HepG2 (cell line): ENCODE measurements at regions not wholly inside any gene's neighbourhood (a gene's known extent, or its start where the extent isn't known, plus 50 kb on each side); places are given as distances from the start of the nearest gene placed in this dataset.

Source experiments
- ARID2 ChIP-seq: sonication (generic); formaldehyde crosslinking; IDR thresholded peaks from 2 replicates; pipeline ENCODE4 v1.8.1; 2022; ENCODE audit warnings: mild to moderate bottlenecking, missing genetic modification reagents, borderline replicate concordance
- FOSL2 ChIP-seq: sonication (generic); formaldehyde crosslinking; IDR thresholded peaks from 2 replicates; pipeline ENCODE4 v1.4.0; 2020; ENCODE audit warnings: missing genetic modification reagents
- HNRNPUL1 ChIP-seq: fragments of 200-400 bp; formaldehyde crosslinking; IDR thresholded peaks from 2 replicates; pipeline ENCODE4 v1.6.1; 2017; ENCODE audit warnings: low read depth, mild to moderate bottlenecking, low read length, moderate library complexity
- HOXA5 ChIP-seq: sonication (generic); formaldehyde crosslinking; IDR thresholded peaks from 2 replicates; pipeline ENCODE4 v1.4.0; 2020; ENCODE audit warnings: missing genetic modification reagents
- IKZF1 ChIP-seq: fragments of 450-650 bp; IDR thresholded peaks from 2 replicates; pipeline ENCODE4 v1.7.1; 2016
- KDM5A ChIP-seq: fragments of 200-600 bp; sonication (generic); IDR thresholded peaks from 2 replicates; pipeline ENCODE4 v1.7.0; 2018; ENCODE audit warnings: antibody characterized with exemption, mild to moderate bottlenecking, low read length, borderline replicate concordance
- KMT2A ChIP-seq: sonication (generic); formaldehyde crosslinking; IDR thresholded peaks from 2 replicates; pipeline ENCODE4 v1.4.0; 2020; ENCODE audit warnings: missing genetic modification reagents
- NFE2 ChIP-seq: sonication (generic); formaldehyde crosslinking; IDR thresholded peaks from 2 replicates; pipeline ENCODE4 v1.4.0; 2020; ENCODE audit warnings: missing genetic modification reagents
- PAF1 ChIP-seq: IDR thresholded peaks from 2 replicates; pipeline ENCODE4 v1.6.1; 2016; ENCODE audit warnings: missing genetic modification reagents, missing compliant biosample characterization
- SMAD1 ChIP-seq: sonication (generic); formaldehyde crosslinking; IDR thresholded peaks from 2 replicates; pipeline ENCODE4 v1.4.0; 2020; ENCODE audit warnings: missing genetic modification reagents, low read depth, mild to moderate bottlenecking, borderline replicate concordance
- TEAD3 ChIP-seq: optimal IDR thresholded peaks from 2 replicates; pipeline ENCODE3; 2016; ENCODE audit warnings: borderline replicate concordance
- ZNF17 ChIP-seq: sonication (generic); formaldehyde crosslinking; IDR thresholded peaks from 2 replicates; pipeline ENCODE4 v1.5.0; 2020; ENCODE audit warnings: mild to moderate bottlenecking, missing genetic modification reagents
- ZNF414 ChIP-seq: sonication (generic); formaldehyde crosslinking; IDR thresholded peaks from 2 replicates; pipeline ENCODE4 v1.5.0; 2020; ENCODE audit warnings: missing genetic modification reagents
- ZNF609 ChIP-seq: sonication (generic); formaldehyde crosslinking; IDR thresholded peaks from 2 replicates; pipeline ENCODE4 v1.4.0; 2020; ENCODE audit warnings: mild to moderate bottlenecking, missing genetic modification reagents, borderline replicate concordance
- ZNF788 ChIP-seq: sonication (generic); formaldehyde crosslinking; IDR thresholded peaks from 2 replicates; pipeline ENCODE4 v1.5.0; 2020; ENCODE audit warnings: mild to moderate bottlenecking, missing genetic modification reagents, borderline replicate concordance
- TF ChIP-seq, protein P1 (sequence below): IDR thresholded peaks from 2 replicates; pipeline ENCODE4 v1.6.1; 2018; ENCODE audit warnings: missing genetic modification reagents, mild to moderate bottlenecking, missing compliant biosample characterization
- TF ChIP-seq, protein P2 (sequence below): sonication (generic); formaldehyde crosslinking; IDR thresholded peaks from 2 replicates; pipeline ENCODE4 v1.5.0; 2020; ENCODE audit warnings: mild to moderate bottlenecking, missing genetic modification reagents, borderline replicate concordance

DNA sequence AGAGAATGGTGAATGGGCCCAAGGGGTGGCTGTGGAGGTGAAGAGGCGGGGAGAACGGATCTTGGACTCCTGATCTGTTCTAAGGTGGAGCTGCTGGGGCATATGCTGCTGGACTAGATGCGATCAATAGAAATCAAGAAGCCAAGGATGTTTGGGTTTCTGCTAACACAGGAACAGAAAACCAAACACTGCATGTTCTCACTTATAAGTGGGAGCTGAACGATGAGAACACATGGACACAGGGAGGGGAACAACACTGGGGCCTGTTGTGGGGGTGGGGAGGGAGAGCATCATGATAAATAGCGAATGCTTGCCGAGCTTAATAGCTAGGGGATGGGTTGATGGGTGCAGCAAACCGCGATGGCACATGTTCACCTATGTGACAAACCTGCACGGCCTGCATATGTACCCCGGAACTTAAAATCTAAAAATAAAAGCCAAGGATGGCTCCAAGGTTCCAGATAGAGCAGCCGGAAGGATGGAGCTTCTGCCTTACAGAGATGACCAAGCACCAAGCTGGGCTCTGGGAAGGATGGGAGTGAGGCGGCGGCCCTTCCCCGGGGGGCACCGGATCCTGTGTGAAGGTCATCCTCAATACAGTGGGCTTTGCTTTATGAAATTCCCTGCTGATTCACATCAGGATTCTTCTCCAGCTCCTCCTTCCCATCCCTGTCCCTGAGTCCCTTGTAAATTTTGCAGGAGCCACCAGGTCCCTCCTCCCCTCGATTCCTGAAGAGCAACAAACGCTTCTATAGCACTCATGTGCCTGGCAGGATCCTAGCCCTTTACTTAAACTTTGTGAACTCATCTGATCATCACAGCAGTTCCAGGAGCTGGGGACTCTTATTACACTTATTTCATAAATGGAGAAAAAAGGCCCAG is 109.2 kb upstream of the PTPN1 start (continued):
- TF ChIP-seq ZNF414 (CRISPR knock-in tag) (peak; percentile 65; the same call in 1 of the 2 replicates), ZNF609 (CRISPR knock-in tag) (no peak), ARID2 (CRISPR knock-in tag) (no peak), PAF1 (CRISPR knock-in tag) (no peak), HOXA5 (CRISPR knock-in tag) (0 out of 2 replicates have a peak, but pooled peaks have one; percentile 17), HNRNPUL1 (no peak), FOSL2 (CRISPR knock-in tag) (no peak), ZNF17 (CRISPR knock-in tag) (no peak), KMT2A (CRISPR knock-in tag) (no peak), ZNF788 (CRISPR knock-in tag) (peak; percentile 4; the same call in 1 of the 2 replicates), SMAD1 (CRISPR knock-in tag) (0 out of 2 replicates have a peak, but pooled peaks have one; percentile 12), TEAD3 (CRISPR knock-in tag) (no peak), NFE2 (CRISPR knock-in tag) (no peak; the same call in 1 of the 2 replicates), KDM5A (no peak), IKZF1 (no peak)
- TF ChIP-seq, protein P1, sequence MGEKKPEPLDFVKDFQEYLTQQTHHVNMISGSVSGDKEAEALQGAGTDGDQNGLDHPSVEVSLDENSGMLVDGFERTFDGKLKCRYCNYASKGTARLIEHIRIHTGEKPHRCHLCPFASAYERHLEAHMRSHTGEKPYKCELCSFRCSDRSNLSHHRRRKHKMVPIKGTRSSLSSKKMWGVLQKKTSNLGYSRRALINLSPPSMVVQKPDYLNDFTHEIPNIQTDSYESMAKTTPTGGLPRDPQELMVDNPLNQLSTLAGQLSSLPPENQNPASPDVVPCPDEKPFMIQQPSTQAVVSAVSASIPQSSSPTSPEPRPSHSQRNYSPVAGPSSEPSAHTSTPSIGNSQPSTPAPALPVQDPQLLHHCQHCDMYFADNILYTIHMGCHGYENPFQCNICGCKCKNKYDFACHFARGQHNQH (CRISPR knock-in tag) = no peak
- TF ChIP-seq, protein P2, sequence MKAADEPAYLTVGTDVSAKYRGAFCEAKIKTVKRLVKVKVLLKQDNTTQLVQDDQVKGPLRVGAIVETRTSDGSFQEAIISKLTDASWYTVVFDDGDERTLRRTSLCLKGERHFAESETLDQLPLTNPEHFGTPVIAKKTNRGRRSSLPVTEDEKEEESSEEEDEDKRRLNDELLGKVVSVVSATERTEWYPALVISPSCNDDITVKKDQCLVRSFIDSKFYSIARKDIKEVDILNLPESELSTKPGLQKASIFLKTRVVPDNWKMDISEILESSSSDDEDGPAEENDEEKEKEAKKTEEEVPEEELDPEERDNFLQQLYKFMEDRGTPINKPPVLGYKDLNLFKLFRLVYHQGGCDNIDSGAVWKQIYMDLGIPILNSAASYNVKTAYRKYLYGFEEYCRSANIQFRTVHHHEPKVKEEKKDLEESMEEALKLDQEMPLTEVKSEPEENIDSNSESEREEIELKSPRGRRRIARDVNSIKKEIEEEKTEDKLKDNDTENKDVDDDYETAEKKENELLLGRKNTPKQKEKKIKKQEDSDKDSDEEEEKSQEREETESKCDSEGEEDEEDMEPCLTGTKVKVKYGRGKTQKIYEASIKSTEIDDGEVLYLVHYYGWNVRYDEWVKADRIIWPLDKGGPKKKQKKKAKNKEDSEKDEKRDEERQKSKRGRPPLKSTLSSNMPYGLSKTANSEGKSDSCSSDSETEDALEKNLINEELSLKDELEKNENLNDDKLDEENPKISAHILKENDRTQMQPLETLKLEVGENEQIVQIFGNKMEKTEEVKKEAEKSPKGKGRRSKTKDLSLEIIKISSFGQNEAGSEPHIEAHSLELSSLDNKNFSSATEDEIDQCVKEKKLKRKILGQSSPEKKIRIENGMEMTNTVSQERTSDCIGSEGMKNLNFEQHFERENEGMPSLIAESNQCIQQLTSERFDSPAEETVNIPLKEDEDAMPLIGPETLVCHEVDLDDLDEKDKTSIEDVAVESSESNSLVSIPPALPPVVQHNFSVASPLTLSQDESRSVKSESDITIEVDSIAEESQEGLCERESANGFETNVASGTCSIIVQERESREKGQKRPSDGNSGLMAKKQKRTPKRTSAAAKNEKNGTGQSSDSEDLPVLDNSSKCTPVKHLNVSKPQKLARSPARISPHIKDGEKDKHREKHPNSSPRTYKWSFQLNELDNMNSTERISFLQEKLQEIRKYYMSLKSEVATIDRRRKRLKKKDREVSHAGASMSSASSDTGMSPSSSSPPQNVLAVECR = 0 out of 2 replicates have a peak, but pooled peaks have one; percentile 35
